RWPE1 (cell line): ENCODE measurements at regions not wholly inside any gene's neighbourhood (a gene's known extent, or its start where the extent isn't known, plus 50 kb on each side); places are given as distances from the start of the nearest gene placed in this dataset.

Source experiments
- CTCF ChIA-PET: fragments of 350-600 bp; sonication (Branson Sonifier 250); formaldehyde crosslinking; extraction: SDS; loops from one replicate; lab custom pipeline; 2021; lab: Yijun Ruan, JAX
- POLR2A ChIA-PET: fragments of 400-600 bp; formaldehyde crosslinking; extraction: SDS; loops from one replicate; lab custom pipeline; 2020; ENCODE audit warnings: antibody characterized with exemption; ENCODE audit not compliant: low non-redundant PET; lab: Yijun Ruan, JAX
- DNase-seq: peaks from one replicate; pipeline ENCODE4 v3.0.0; 2012; ENCODE audit warnings: low spot score
- H3K27ac ChIP-seq: fragments of 450-650 bp; 2 replicates; pipeline ENCODE4 v1.5.1; 2017
- CTCF ChIP-seq: fragments of 450-650 bp; conservative IDR thresholded peaks from 2 replicates; pipeline ENCODE4 v1.5.1; 2017; ENCODE audit warnings: low read depth, mild to moderate bottlenecking

GRCh38 chr22:48697223-48697622 lies 1130.5 kb downstream of the BRD1 start:
- DNase-seq, result no peak
- no peak overlapping the region for H3K27ac ChIP-seq
- CTCF ChIA-PET, result no interaction called here
- no peak for TF ChIP-seq CTCF
- POLR2A ChIA-PET, result no interaction called here

- POLR2A ChIA-PET, result no interaction called here
- no peak for DNase-seq
- H3K27ac ChIP-seq, result no peak overlapping the region
- CTCF ChIA-PET, result interaction anchor here (0.6 kb wide), 1 partner anchor 255 kb away, joined by 9 read pairs; no protein-coding TSS in a partner anchor
- TF ChIP-seq CTCF, result no peak
These were observed 1131.3 kb downstream of the BRD1 start for GRCh38 chr22:48696371-48696770.

- H3K27ac ChIP-seq, result no peak overlapping the region
- ChIA-PET POLR2A (no interaction called here), CTCF (interaction anchor here (0.6 kb wide), 1 partner anchor 255 kb away, joined by 9 read pairs; no protein-coding TSS in a partner anchor)
- TF ChIP-seq CTCF, result no peak
- DNase-seq, result no peak
These were observed 1131.9 kb downstream of the BRD1 start for GRCh38 chr22:48695731-48696305.

- no peak for TF ChIP-seq CTCF
- ChIA-PET POLR2A (no interaction called here), CTCF (no interaction called here)
- no peak overlapping the region for H3K27ac ChIP-seq
- DNase-seq, result no peak
These were observed 1132.4 kb downstream of the BRD1 start for GRCh38 chr22:48695251-48695650.

- no peak overlapping the region for H3K27ac ChIP-seq
- CTCF ChIA-PET, result interaction anchor here (0.6 kb wide), 1 partner anchor 48 kb away, joined by 3 read pairs; no protein-coding TSS in a partner anchor
- POLR2A ChIA-PET, result no interaction called here
- TF ChIP-seq CTCF, result no peak
- no peak for DNase-seq
These were observed 1133.3 kb downstream of the BRD1 start for GRCh38 chr22:48694296-48694883.

- POLR2A ChIA-PET, result no interaction called here
- no peak overlapping the region for H3K27ac ChIP-seq
- no peak for DNase-seq
- CTCF ChIA-PET, result no interaction called here
- no peak for TF ChIP-seq CTCF
These were observed 1134.1 kb downstream of the BRD1 start for GRCh38 chr22:48693377-48694135.
